Activated CD4-positive, alpha-beta T cell treated with anti-CD3 and anti-CD28 coated beads, Interleukin-2, amount 50 U/mL, for 48 hours (primary cell): ENCODE measurements at regions not wholly inside any gene's neighbourhood (a gene's known extent, or its start where the extent isn't known, plus 50 kb on each side); places are given as distances from the start of the nearest gene placed in this dataset.

ENCODE experiments used
- DNase-seq, 2 experiments: peaks; one replicate each; pipeline ENCODE4 v3.0.0-alpha.2; 2020

GRCh38 chr5:139733698-139734538 lies 61.7 kb upstream of the PSD2 start:
- no peak for DNase-seq

GRCh38 chr5:139734539-139734916 lies 61.1 kb upstream of the PSD2 start:
- no peak for DNase-seq

- DNase-seq: no peak
Observed at GRCh38 chr5:139738193-139739149, 57.1 kb upstream of the PSD2 start.

- no peak for DNase-seq
Observed at GRCh38 chr5:139739150-139739974, 56.2 kb upstream of the PSD2 start.

GRCh38 chr5:139740138-139740991 lies 55.2 kb upstream of the PSD2 start:
- DNase-seq: no peak

- no peak for DNase-seq
Observed at GRCh38 chr5:139740992-139741672, 54.5 kb upstream of the PSD2 start.

- no peak for DNase-seq
Observed at GRCh38 chr5:139741823-139742172, 53.8 kb upstream of the PSD2 start.

- DNase-seq: no peak
Observed at GRCh38 chr5:139742173-139742903, 53.3 kb upstream of the PSD2 start.

- no peak for DNase-seq
Observed at GRCh38 chr5:139743001-139743771, 52.4 kb upstream of the PSD2 start.

- no peak for DNase-seq
Observed at GRCh38 chr5:139743804-139744203, 51.8 kb upstream of the PSD2 start.

- DNase-seq: no peak
Observed at GRCh38 chr5:139744471-139745131, 51.0 kb upstream of the PSD2 start.

- DNase-seq: peak; percentile 41 to 58
Observed at GRCh38 chr5:139745132-139745799, 50.3 kb upstream of the PSD2 start.

- DNase-seq: peak; percentile 36 to 49
Observed at GRCh38 chr5:139745800-139746690, 49.6 kb upstream of the PSD2 start.
